Transverse colon (tissue), 4 donors: ENCODE measurements at regions not wholly inside any gene's neighbourhood (a gene's known extent, or its start where the extent isn't known, plus 50 kb on each side); places are given as distances from the start of the nearest gene placed in this dataset.

ENCODE experiments used
- CTCF ChIP-seq, 5 experiments: fragments of 200-600 bp in 3 of 5; fragments of 450-650 bp in 2 of 5; sonication (generic) in 3 of 5; IDR thresholded peaks; 1 replicate in 2 of 5; 2 replicates in 3 of 5; pipeline ENCODE4 v1.5.1; 2016 to 2017; ENCODE audit warnings: antibody characterized with exemption in 5 of 5, inconsistent platforms in 3 of 5, mild to moderate bottlenecking in 2 of 5, moderate library complexity in 1 of 5
- POLR2A ChIP-seq: fragments of 450-650 bp; IDR thresholded peaks from one replicate; pipeline ENCODE4 v1.6.1; 2016; ENCODE audit warnings: antibody characterized with exemption, mild to moderate bottlenecking, moderate library complexity
- POLR2AphosphoS5 ChIP-seq, 3 donors: sonication (generic); formaldehyde crosslinking; IDR thresholded peaks; one replicate each; pipeline ENCODE4 v1.6.1; 2016; ENCODE audit warnings: antibody characterized with exemption in 3 of 3

- TF ChIP-seq POLR2A, result no peak
- no peak for TF ChIP-seq POLR2AphosphoS5 (IDR thresholded peaks at IDR 0.05)
- no peak for TF ChIP-seq CTCF (IDR thresholded peaks at IDR 0.05)
These were observed 174.0 kb downstream of the RNF144B start for GRCh38 chr6:18561037-18561750.
